CD4-positive, alpha-beta T cell treated with Interferon alpha-2 for 1 hour (primary cell): ENCODE measurements at regions not wholly inside any gene's neighbourhood (a gene's known extent, or its start where the extent isn't known, plus 50 kb on each side); places are given as distances from the start of the nearest gene placed in this dataset.

Source experiments
- DNase-seq, 2 donors: peaks; one replicate each; pipeline ENCODE4 v3.0.0-alpha.2; 2020 to 2022

DNA sequence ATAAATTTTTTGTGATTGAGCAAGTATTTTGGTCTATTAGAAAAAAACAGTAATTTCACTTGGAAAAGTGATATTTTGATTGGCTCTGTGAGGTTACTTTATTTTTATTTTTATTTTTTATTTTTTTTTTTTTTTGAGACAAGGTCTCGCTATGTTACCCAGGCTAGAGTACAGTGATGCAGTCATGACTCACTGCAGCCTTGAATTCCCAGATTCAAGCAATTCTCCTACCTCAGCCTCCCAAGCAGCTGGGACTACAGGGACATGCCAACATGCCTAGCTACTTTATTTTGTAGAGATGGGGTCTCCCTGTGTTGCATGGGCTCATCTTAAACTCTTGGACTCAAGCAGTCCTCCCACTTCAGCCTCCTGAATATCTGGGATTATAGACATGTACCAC lies 60.9 kb upstream of the MGAT5 start:
- DNase-seq: no peak

DNA sequence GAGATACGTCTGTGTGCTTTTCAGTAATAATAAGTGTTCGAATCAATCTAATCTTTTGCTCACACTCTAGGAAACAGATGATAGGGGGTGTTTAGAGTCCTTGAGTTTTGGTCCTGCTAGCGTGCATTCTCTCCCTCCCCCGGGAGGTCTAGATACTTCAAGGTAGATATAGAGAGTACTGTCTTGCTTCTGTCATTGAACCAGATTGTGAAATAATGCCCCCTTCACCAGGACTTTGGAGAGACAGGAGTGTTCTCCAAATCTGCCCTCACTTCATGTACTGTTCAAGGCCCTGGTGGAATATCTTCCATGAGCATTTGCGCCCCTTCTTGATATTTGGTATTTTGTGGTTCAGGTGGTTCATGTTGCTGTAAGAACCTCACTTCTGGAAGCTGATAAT lies 59.4 kb upstream of the MGAT5 start:
- DNase-seq: no peak

DNA sequence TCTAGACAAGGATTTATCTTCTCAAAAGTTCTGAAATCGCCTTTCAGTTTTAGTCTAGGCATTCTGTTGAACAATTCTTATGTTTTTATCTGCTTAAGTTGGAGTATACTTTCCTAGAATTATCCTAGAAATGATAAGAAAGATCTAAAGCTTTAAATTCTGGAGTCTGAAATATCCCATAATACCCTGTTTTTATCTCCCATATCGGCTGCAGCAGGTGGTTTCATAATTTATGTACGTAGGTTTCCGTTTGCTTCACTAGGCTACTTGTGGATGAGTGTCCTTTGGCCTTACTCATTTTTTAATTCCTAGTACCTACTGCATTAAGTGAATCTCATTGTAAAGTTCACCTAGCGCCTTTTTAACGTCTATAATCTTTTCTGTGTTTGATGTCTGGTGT lies 58.5 kb upstream of the MGAT5 start:
- DNase-seq: no peak

DNA sequence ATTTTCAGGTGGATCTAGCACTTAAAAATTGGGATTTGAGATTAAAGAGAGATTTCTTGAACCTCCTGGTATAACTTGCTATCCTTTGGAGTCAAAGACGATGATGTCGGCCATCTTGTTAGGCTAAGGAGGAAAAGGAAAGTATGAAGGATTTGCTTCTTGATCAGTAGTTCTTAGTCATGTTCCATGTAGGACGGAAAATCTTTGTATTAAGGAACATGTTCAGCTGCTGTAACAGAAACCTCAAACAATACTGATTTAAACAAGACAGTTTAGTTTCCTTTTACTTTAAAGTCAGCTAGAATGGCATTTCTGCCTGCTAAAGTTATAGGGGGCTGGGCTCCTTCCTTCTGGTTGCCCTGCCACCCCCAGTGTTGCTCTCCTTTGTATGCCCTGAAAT lies 56.4 kb upstream of the MGAT5 start:
- DNase-seq: no peak

DNA sequence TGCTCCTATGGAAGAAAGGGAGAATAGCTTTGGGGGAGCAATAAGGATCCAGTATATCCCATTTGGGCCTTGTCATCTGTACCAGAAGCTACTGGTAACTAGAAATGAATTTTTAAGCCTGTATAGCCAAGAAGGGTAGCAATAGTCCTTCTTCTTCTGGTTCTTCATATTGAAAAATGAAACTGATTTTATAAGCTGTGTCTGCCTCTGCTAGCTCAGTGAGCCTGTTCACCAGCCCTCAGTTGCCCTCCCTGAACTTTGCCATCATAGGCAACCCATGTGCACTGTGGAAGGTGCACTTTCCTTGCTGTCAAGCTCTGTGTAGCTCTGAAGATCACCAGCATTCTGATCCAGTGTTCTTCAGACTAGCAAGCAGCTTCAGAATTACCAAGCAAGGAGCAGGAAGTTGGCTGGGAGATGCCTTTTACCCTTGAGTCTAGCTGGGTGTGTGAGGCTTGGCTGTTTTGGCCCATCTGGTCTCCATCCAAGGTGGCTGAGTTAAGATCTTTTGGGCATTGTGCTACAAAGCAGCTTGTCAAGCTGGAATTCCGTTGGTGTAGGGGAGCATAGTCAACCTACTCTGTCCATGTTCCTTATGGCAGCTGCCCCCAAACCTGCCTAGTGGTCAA lies 55.8 kb upstream of the MGAT5 start:
- no peak for DNase-seq

DNA sequence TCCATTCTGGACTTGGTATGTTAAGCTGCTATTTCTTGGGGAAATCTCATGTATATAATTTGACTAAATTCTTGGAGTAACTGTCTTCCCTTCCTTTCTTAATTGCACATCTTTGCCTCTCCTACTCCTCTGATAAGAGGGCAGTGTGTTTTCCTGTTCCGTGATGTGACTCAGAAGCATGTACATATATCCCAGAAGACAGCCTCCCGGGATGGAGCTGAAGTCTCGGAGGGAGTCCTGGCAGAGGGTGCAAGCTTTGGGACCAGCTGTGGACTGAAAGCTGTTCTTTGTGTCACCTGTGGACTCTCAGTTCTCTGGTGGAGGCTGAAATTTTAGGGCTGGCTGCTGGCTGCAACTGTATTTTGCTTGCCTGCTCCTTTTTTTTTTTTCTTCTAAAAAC lies 54.7 kb upstream of the MGAT5 start:
- DNase-seq: no peak

DNA sequence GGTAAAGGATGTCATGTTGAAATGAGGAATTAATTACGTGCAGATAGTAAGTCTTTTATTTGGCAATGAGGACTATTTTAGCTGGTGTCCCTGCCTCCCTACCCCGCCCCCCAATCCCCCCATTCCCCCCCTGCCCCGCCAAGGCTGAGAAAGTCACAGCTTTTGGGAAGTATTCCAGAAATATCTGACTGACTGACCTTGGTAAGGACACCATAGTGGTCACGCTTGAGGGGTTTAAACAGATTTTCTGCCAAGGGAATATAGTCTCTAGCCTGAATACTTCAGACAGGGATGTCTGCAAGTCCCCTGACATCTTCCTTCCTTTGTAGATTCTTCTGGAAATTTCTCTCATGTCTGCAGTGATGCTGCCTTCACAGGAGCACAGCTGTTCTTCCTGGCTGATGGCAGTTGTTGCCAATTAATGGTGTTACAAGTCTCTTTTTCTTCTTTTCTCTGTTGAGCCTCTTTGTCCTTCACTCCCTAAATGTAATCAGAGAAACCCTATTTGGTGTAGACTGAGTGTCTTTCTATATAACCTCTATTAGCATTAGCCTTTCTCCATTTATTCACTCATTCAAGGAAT lies 53.7 kb upstream of the MGAT5 start:
- DNase-seq: no peak

DNA sequence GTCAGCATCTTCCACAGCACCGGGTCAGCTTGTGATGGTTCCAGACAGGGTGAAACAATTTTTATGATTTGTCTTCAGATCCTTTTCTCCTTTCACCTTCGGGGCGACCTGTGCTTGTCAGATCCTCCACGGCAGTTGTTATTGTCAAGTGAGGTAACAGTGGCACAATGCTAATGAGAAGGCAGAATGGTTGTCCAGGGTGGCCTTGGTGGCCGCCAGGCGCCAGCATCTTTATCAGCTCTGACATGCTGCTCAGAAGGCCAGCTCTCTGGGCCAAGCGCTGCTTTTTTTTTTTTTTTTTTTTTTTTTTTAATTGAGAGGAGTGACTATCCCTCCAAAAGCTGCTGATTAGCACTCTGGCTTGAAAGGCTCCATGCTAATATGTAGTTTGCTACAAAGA lies 52.3 kb upstream of the MGAT5 start:
- no peak for DNase-seq

DNA sequence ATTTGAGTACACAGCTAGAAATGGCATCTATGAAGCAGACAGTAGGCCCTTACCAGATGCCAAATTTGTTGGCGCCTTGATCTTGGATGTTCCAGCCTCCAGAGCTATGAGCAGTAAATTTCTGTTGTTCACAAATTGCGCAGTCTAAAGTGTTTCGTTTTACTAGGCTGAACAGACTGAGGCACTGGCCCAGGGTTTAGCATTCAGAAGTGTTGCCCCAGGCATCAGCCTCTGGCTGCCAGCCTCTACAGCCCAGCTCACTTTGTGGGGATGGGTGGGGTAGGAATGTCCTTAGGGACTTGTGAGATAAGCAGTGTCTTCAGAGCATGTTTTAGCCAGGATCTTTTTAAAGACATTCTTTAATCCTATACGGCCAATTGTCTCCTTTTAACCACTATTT lies 51.5 kb upstream of the MGAT5 start:
- no peak for DNase-seq

DNA sequence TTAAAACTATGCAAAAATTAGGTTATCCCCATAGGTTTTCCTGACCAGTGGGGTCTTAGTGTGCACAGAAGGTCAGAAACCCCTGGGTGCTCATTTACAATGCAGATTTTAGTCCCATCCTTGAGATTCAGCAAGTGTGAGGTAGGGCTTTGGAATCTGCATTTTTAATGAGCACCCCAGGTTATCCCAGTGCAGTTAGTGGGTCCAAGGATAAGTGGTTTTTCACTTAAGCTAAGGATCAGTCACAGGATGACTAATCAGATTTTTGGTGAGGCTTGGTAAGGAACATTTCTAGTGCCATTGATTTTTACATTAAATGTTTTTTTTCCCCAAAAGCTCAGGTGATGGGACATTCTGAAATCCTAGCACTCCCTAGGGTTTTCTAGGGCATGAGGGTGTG lies 50.7 kb upstream of the MGAT5 start:
- DNase-seq: no peak
